ENCODE measurements at regions not wholly inside any gene's neighbourhood (a gene's known extent, or its start where the extent isn't known, plus 50 kb on each side); places are given as distances from the start of the nearest gene placed in this dataset.
"Not testable (repeated sequence)": the region's sequence is repeated elsewhere in the genome, so short reads cannot be mapped to it uniquely, and the experiment has no call there.

DNA sequence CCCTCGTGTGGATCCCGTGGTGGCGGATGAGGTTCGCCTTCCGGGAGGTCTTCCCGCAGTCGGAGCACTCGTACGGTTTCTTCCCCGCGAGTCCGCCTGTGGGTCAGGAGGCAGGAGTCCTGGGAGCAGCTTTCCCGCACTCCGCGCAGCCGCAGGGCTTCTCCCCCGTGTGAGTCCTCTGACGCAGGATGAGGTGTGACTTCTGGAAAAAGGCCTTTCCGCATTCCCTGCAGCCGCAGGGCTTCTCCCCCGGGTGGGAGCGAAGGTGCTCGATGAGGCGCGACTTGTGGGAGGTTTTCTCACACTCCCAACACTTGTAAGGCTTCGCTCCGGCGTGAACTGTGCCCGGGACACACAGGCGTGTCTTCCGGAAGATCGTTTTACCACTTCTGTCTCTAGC is 68.8 kb upstream of the WIPI2 start:
- not testable (repeated sequence) for DNase-seq (ENCODE audit: low read depth)

DNA sequence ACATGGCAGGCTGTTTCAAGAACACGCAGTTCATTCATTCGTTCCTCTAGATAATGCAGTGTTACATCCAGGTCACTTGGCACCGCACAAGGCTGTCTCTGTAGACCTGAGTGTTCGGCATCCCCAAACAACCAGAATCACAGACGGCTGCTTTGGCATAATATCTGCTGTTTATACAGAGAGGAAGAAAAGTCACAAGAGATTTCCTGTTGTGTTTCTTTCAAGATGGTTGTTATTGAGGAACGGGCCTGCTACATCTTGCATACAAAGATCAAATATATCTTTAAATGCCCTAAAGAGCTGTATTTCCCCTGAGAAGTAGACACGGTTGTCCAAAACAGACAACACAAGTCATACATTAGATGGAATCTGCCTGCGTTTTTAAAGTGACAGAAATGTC is 58.8 kb upstream of the WIPI2 start:
- DNase-seq (ENCODE audit: low read depth): not testable (repeated sequence)

GRCh38 chr7:5132539-5132938 is 57.5 kb upstream of the WIPI2 start:
- DNase-seq (ENCODE audit: low read depth): no peak

- DNase-seq (ENCODE audit: low read depth): peak; percentile 31
Measured at GRCh38 chr7:5139998-5140397, 50.0 kb upstream of the WIPI2 start.
